ENCODE measurements at regions not wholly inside any gene's neighbourhood (a gene's known extent, or its start where the extent isn't known, plus 50 kb on each side); places are given as distances from the start of the nearest gene placed in this dataset.

DNA sequence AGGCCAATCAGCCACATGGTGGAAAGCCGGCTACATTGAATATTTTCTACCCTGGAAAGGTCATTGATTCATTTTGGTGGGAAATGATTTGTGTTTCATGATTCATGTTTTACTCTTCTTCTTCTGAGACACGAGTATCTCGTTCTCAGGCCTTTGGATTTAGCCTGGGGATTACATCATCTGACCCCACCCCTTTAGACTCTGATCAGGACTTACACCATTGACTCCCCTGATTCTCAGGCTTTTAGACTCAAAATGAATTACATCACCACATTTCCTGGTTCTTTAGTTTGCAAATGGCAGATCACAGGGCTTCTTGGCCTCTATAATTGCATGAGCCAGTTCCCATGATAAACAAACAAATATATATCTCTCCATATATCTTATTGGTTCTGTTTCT is 228.8 kb downstream of the ADGRG6 start:
- TF ChIP-seq, protein P1, sequence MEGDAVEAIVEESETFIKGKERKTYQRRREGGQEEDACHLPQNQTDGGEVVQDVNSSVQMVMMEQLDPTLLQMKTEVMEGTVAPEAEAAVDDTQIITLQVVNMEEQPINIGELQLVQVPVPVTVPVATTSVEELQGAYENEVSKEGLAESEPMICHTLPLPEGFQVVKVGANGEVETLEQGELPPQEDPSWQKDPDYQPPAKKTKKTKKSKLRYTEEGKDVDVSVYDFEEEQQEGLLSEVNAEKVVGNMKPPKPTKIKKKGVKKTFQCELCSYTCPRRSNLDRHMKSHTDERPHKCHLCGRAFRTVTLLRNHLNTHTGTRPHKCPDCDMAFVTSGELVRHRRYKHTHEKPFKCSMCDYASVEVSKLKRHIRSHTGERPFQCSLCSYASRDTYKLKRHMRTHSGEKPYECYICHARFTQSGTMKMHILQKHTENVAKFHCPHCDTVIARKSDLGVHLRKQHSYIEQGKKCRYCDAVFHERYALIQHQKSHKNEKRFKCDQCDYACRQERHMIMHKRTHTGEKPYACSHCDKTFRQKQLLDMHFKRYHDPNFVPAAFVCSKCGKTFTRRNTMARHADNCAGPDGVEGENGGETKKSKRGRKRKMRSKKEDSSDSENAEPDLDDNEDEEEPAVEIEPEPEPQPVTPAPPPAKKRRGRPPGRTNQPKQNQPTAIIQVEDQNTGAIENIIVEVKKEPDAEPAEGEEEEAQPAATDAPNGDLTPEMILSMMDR (optimal IDR thresholded peaks at IDR 0.05 in 1 of 3, IDR thresholded peaks at IDR 0.05 in 1 of 3, conservative IDR thresholded peaks at IDR 0.05 in 1 of 3; ENCODE audit: extremely low read depth in 1 of 3, insufficient read depth in 2 of 3, low read length in 3 of 3) = no peak
- TF ChIP-seq EZH2 (IDR thresholded peaks at IDR 0.05; ENCODE audit: low read length) = no peak
